Activated T-helper 17 cell treated with anti-CD3 and anti-CD28 coated beads, Interleukin-2, amount 50 U/mL, for 72 hours (primary cell): ENCODE measurements at regions not wholly inside any gene's neighbourhood (a gene's known extent, or its start where the extent isn't known, plus 50 kb on each side); places are given as distances from the start of the nearest gene placed in this dataset.
A peak's percentile ranks its signal among the peaks of the same experiment; 100 is the strongest.

Source experiments
- ATAC-seq: fragments of 150-1000 bp; cut with Tn5 transposase; replicated peaks from 2 replicates; pipeline ENCODE4 v1.10.0; 2021; ENCODE audit warnings: mild to moderate bottlenecking, moderate library complexity
- H3K27ac Mint-ChIP-seq: one replicate; pipeline ENCODE4 v1.8.0; 2022; ENCODE audit warnings: mixed read lengths
- H3K27me3 Mint-ChIP-seq: one replicate; pipeline ENCODE4 v1.8.0; 2022; ENCODE audit warnings: mixed read lengths
- H3K36me3 Mint-ChIP-seq: one replicate; pipeline ENCODE4 v1.8.0; 2022; ENCODE audit warnings: low read depth, mild to moderate bottlenecking, mixed read lengths
- H3K4me1 Mint-ChIP-seq: one replicate; pipeline ENCODE4 v1.8.0; 2022; ENCODE audit warnings: mixed read lengths
- H3K4me3 Mint-ChIP-seq: one replicate; pipeline ENCODE4 v1.8.0; 2022; ENCODE audit warnings: mild to moderate bottlenecking, mixed read lengths
- H3K9me3 Mint-ChIP-seq: one replicate; pipeline ENCODE4 v1.8.0; 2022; ENCODE audit warnings: mixed read lengths

DNA sequence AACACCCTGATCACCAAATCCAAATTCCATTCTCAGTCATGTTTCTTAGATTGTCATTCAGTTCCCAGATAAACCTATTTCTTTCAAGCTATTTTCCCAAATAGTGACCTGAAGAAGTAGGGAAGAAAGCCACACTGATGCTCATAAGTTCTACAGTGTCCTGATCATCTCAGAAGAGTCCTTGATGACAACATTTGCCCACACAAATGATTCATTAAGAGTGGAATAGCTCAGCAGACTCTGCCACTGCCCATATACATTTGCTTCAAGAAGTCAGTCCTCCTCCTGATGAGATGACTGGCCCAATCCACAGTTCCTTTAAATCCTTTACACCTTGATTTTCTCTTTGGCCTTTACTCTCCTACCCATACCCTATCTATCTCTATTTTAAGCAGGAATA lies 283.7 kb upstream of the NR4A3 start:
- H3K4me1 Mint-ChIP-seq = no peaks in the 10 kb centered on the region
- peak; percentile 39 for ATAC-seq
- H3K9me3 Mint-ChIP-seq = no peaks in the 10 kb centered on the region
- peaks cover 16% of the 10 kb centered on the region for H3K27me3 Mint-ChIP-seq
- H3K36me3 Mint-ChIP-seq = no peaks in the 10 kb centered on the region
- H3K27ac Mint-ChIP-seq = no peak overlapping the region
- no peak overlapping the region for H3K4me3 Mint-ChIP-seq

DNA sequence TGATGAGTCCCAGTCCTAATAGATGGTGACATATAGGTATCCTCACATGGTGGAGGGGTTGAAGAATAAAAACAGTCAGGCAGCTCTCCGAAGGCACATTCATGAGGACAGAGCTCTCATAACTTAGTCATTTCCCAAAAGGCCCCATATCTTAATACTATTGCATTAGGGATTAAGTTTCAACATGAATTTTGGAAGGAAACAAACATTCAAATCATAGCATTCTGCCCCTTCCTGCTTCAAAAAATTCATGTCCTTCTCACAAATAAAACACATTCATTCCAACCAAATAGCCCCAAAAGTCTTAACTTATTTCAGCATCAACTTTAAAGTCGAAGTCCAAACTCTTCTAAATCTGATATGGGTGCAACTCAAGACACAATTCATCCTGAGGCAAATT lies 277.2 kb upstream of the NR4A3 start:
- Mint-ChIP-seq H3K9me3 (peaks cover under 1% of the 10 kb centered on the region), H3K27me3 (peaks cover 3% of the 10 kb centered on the region), H3K27ac (no peak overlapping the region), H3K36me3 (no peaks in the 10 kb centered on the region), H3K4me1 (no peaks in the 10 kb centered on the region), H3K4me3 (no peak overlapping the region)
- ATAC-seq = no peak

- no peak overlapping the region for H3K4me3 Mint-ChIP-seq
- no peak overlapping the region for H3K27ac Mint-ChIP-seq
- ATAC-seq = no peak
- H3K9me3 Mint-ChIP-seq = peaks cover 20% of the 10 kb centered on the region
- peaks cover 34% of the 10 kb centered on the region for H3K27me3 Mint-ChIP-seq
- H3K36me3 Mint-ChIP-seq = no peaks in the 10 kb centered on the region
- no peaks in the 10 kb centered on the region for H3K4me1 Mint-ChIP-seq
Observed at GRCh38 chr9:99549441-99549840, 272.2 kb upstream of the NR4A3 start.

DNA sequence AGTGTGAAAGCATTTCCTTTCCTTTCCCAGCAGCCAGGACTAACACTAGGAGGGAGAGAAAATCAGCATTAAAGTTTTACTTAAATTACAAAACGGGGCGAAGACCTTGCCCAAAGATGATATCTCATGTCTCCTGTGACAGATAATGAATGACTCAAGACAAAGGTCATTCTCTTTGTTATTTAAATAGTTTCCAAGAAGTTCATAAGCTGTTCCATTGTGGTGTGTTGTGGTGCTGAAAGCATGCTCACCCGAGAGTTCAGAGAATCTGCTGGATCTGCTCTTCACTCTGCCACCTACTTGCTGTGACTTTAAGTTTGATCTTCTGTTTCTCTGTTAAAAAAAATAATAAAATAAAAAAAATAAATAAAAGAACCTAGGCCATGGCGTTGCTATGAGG lies 265.9 kb upstream of the NR4A3 start:
- peaks cover 15% of the 10 kb centered on the region for H3K9me3 Mint-ChIP-seq
- ATAC-seq = no peak
- no peaks in the 10 kb centered on the region for H3K4me1 Mint-ChIP-seq
- peaks cover 24% of the 10 kb centered on the region for H3K27me3 Mint-ChIP-seq
- no peaks in the 10 kb centered on the region for H3K36me3 Mint-ChIP-seq
- H3K4me3 Mint-ChIP-seq = no peak overlapping the region
- H3K27ac Mint-ChIP-seq = no peak overlapping the region

DNA sequence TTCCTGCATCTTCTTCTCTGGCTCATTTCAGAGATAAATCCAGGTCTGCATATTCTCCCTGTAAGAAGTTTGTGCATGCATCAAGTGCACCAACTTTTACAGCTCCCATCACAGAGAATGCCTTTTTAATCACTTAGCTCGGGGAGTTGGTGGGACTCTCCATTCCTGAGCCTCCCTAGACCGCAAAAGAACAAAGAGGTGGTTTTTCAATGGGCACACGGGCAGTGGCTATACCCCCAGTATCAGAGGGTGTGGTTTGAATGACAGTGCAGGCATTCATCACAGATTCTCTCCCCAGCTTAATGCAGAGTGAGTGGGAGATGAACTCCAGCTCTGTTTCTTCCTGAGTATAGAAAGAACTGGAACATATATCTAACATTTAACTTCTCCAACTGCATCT lies 264.7 kb upstream of the NR4A3 start:
- H3K9me3 Mint-ChIP-seq = peaks cover 11% of the 10 kb centered on the region
- no peaks in the 10 kb centered on the region for H3K36me3 Mint-ChIP-seq
- peaks cover 21% of the 10 kb centered on the region for H3K27me3 Mint-ChIP-seq
- no peak overlapping the region for H3K27ac Mint-ChIP-seq
- H3K4me3 Mint-ChIP-seq = no peak overlapping the region
- no peaks in the 10 kb centered on the region for H3K4me1 Mint-ChIP-seq
- ATAC-seq = no peak

GRCh38 chr9:99557816-99558215 lies 263.9 kb upstream of the NR4A3 start:
- no peak overlapping the region for H3K4me3 Mint-ChIP-seq
- H3K36me3 Mint-ChIP-seq = no peaks in the 10 kb centered on the region
- ATAC-seq = no peak
- peaks cover 14% of the 10 kb centered on the region for H3K27me3 Mint-ChIP-seq
- no peaks in the 10 kb centered on the region for H3K4me1 Mint-ChIP-seq
- H3K9me3 Mint-ChIP-seq = peaks cover 4% of the 10 kb centered on the region
- no peak overlapping the region for H3K27ac Mint-ChIP-seq

GRCh38 chr9:99559776-99560175 lies 261.9 kb upstream of the NR4A3 start:
- peaks cover 4% of the 10 kb centered on the region for H3K9me3 Mint-ChIP-seq
- no peak overlapping the region for H3K27ac Mint-ChIP-seq
- no peaks in the 10 kb centered on the region for H3K36me3 Mint-ChIP-seq
- H3K27me3 Mint-ChIP-seq = peaks cover 9% of the 10 kb centered on the region
- no peak overlapping the region for H3K4me3 Mint-ChIP-seq
- no peaks in the 10 kb centered on the region for H3K4me1 Mint-ChIP-seq
- no peak for ATAC-seq

GRCh38 chr9:99560561-99560960 lies 261.1 kb upstream of the NR4A3 start:
- Mint-ChIP-seq H3K9me3 (peaks cover 4% of the 10 kb centered on the region), H3K36me3 (no peaks in the 10 kb centered on the region), H3K27ac (no peak overlapping the region), H3K27me3 (peaks cover 9% of the 10 kb centered on the region), H3K4me3 (no peak overlapping the region), H3K4me1 (no peaks in the 10 kb centered on the region)
- ATAC-seq = no peak

- Mint-ChIP-seq H3K27me3 (peaks cover 14% of the 10 kb centered on the region), H3K4me1 (no peaks in the 10 kb centered on the region)
Observed at GRCh38 chr9:99561509-99561917, 260.2 kb upstream of the NR4A3 start.

DNA sequence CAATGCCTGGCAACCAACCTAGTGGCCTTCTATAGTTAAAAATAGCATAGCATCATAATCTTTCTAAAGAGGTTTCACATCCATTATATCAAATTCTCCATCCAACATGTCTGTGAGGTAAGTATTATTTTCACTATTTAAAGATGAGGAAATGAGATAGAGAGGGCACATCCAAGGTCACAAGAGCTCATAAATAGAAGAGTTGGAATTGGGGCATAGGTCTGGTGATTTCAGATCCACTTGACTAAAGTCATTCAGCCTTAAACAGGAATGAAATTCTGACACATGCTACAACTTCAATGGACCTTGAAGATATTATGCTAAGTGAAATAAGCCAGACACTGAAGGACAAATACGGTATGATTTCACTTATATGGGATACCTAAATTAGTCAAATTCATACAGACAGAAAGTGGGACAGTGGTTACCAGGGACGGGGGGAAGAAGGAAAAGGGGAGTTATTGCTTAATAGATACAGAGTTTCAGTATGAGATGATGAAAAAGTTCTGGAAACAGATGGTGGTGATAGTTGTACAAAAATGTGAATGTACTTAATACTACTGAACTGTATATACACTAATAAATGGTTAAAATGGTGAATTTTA lies 259.6 kb upstream of the NR4A3 start:
- H3K36me3 Mint-ChIP-seq = no peaks in the 10 kb centered on the region
- H3K4me3 Mint-ChIP-seq = no peak overlapping the region
- no peak for ATAC-seq
- peaks cover 4% of the 10 kb centered on the region for H3K9me3 Mint-ChIP-seq
- no peak overlapping the region for H3K27ac Mint-ChIP-seq
- peaks cover 17% of the 10 kb centered on the region for H3K27me3 Mint-ChIP-seq
- H3K4me1 Mint-ChIP-seq = no peaks in the 10 kb centered on the region

More at GRCh38 chr9:99561509-99561917, 260.2 kb upstream of the NR4A3 start:
- Mint-ChIP-seq H3K9me3 (peaks cover 4% of the 10 kb centered on the region), H3K36me3 (no peaks in the 10 kb centered on the region), H3K4me3 (no peak overlapping the region), H3K27ac (no peak overlapping the region)
- ATAC-seq = no peak

- Mint-ChIP-seq H3K36me3 (no peaks in the 10 kb centered on the region), H3K27ac (no peak overlapping the region), H3K9me3 (peaks cover 3% of the 10 kb centered on the region), H3K4me3 (no peak overlapping the region), H3K4me1 (no peaks in the 10 kb centered on the region), H3K27me3 (peaks cover 23% of the 10 kb centered on the region)
- ATAC-seq = no peak
Observed at GRCh38 chr9:99563364-99563763, 258.3 kb upstream of the NR4A3 start.

DNA sequence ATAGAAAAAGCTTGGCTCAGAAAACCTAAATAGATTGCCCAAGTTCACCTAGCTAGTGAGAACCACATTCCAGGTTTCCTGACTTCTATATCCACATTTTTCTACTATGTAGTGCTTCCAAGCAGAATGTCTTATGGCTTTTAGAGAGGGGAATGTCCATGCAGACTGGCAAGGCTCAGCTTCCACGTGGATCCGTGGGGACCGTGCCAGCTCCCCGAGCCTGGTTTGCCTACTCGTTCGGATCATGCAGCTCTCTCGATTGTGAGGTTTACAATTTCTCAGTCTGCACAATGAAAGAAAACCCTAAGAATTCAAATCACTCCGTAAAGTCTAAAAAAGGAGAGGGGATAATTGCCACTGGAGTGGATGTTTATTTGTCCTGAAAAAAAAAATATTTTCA lies 256.5 kb upstream of the NR4A3 start:
- Mint-ChIP-seq H3K4me1 (no peaks in the 10 kb centered on the region), H3K9me3 (peaks cover 3% of the 10 kb centered on the region), H3K27me3 (peaks cover 23% of the 10 kb centered on the region), H3K36me3 (no peaks in the 10 kb centered on the region), H3K4me3 (no peak overlapping the region), H3K27ac (no peak overlapping the region)
- ATAC-seq = no peak

GRCh38 chr9:99567436-99567835 lies 254.2 kb upstream of the NR4A3 start:
- Mint-ChIP-seq H3K27ac (no peak overlapping the region), H3K4me1 (no peaks in the 10 kb centered on the region), H3K9me3 (peaks cover 3% of the 10 kb centered on the region), H3K4me3 (no peak overlapping the region), H3K27me3 (peaks cover 34% of the 10 kb centered on the region), H3K36me3 (no peaks in the 10 kb centered on the region)
- ATAC-seq = no peak

GRCh38 chr9:99569840-99570239 lies 251.8 kb upstream of the NR4A3 start:
- H3K27ac Mint-ChIP-seq = no peak overlapping the region
- ATAC-seq = no peak
- H3K36me3 Mint-ChIP-seq = no peaks in the 10 kb centered on the region
- H3K4me1 Mint-ChIP-seq = no peaks in the 10 kb centered on the region
- peaks cover 3% of the 10 kb centered on the region for H3K9me3 Mint-ChIP-seq
- peaks cover 25% of the 10 kb centered on the region for H3K27me3 Mint-ChIP-seq
- no peak overlapping the region for H3K4me3 Mint-ChIP-seq

DNA sequence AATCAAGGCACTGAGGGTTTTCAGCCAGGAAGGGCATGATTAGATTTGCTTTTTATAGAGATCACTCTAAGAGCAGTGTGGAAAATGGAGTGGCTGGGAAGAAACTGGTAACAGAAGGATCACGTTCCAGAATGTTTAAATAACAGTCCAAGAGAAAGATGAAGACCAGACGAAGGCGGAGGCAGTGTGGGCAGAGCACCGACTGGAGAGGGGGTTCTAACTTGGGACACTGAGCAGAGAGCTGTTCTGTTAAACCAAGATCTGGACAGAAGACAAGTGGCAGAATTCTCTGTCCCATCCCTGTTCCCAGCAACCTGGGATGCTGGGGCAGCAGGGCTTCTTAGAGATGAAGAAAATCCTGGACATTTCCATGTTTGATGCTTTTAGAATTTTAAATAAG lies 249.1 kb upstream of the NR4A3 start:
- Mint-ChIP-seq H3K4me1 (no peaks in the 10 kb centered on the region), H3K9me3 (peaks cover under 1% of the 10 kb centered on the region), H3K4me3 (no peak overlapping the region), H3K36me3 (no peaks in the 10 kb centered on the region), H3K27ac (no peak overlapping the region), H3K27me3 (peaks cover 13% of the 10 kb centered on the region)
- ATAC-seq = no peak

GRCh38 chr9:99573085-99573484 lies 248.6 kb upstream of the NR4A3 start:
- Mint-ChIP-seq H3K36me3 (no peaks in the 10 kb centered on the region), H3K27ac (no peak overlapping the region), H3K9me3 (no peaks in the 10 kb centered on the region), H3K4me1 (no peaks in the 10 kb centered on the region), H3K4me3 (no peak overlapping the region), H3K27me3 (peaks cover 12% of the 10 kb centered on the region)
- no peak for ATAC-seq
